Liver (tissue), 8 donors: ENCODE measurements at regions not wholly inside any gene's neighbourhood (a gene's known extent, or its start where the extent isn't known, plus 50 kb on each side); places are given as distances from the start of the nearest gene placed in this dataset.

ENCODE experiments used
- DNase-seq: peaks from one replicate; pipeline ENCODE4 v3.0.0-alpha.2; 2017; ENCODE audit warnings: low spot score
- H3K27ac ChIP-seq, 2 donors: one replicate each; pipeline ENCODE4 v1.7.0; 2013; ENCODE audit warnings: inconsistent platforms in 2 of 2, low read length in 2 of 2, control low read depth in 1 of 2, low read depth in 1 of 2, mild to moderate bottlenecking in 1 of 2
- H3K27me3 ChIP-seq, 4 donors: one replicate each; pipeline versions ENCODE4 v1.6.1 to v1.7.0; 2013; ENCODE audit warnings: low read length in 3 of 4, inconsistent platforms in 1 of 4, mild to moderate bottlenecking in 1 of 4, moderate library complexity in 1 of 4; ENCODE audit not compliant: control insufficient read depth in 4 of 4, insufficient read depth in 4 of 4
- H3K36me3 ChIP-seq, 4 donors: one replicate each; pipeline versions ENCODE4 v1.6.1 to v1.7.0; 2013; ENCODE audit warnings: low read length in 3 of 4, mild to moderate bottlenecking in 3 of 4, low read depth in 1 of 4, moderate library complexity in 1 of 4; ENCODE audit not compliant: control insufficient read depth in 4 of 4, insufficient read depth in 3 of 4
- H3K4me1 ChIP-seq, 4 donors: one replicate each; pipeline versions ENCODE4 v1.6.1 to v1.7.0; 2013; ENCODE audit warnings: low read length in 3 of 4, mild to moderate bottlenecking in 3 of 4, moderate library complexity in 1 of 4; ENCODE audit not compliant: control insufficient read depth in 4 of 4, insufficient read depth in 4 of 4
- H3K4me3 ChIP-seq, 3 donors: one replicate each; pipeline versions ENCODE4 v1.6.1 to v1.7.0; 2013; ENCODE audit warnings: low read length in 3 of 3, control low read depth in 1 of 3, low read depth in 1 of 3, mild to moderate bottlenecking in 1 of 3
- H3K9ac ChIP-seq, 2 donors: one replicate each; pipeline ENCODE4 v1.7.0; 2013; ENCODE audit warnings: low read length in 2 of 2, mild to moderate bottlenecking in 2 of 2, moderate library complexity in 2 of 2, control low read depth in 1 of 2, low read depth in 1 of 2
- H3K9me3 ChIP-seq, 4 donors: one replicate each; pipeline versions ENCODE4 v1.6.1 to v1.7.0; 2013; ENCODE audit warnings: low read length in 3 of 4; ENCODE audit not compliant: control insufficient read depth in 4 of 4
- ATF3 ChIP-seq: IDR thresholded peaks from 2 replicates; pipeline ENCODE4 v1.6.1; 2016; ENCODE audit warnings: antibody characterized with exemption
- CTCF ChIP-seq: fragments of 150-350 bp; IDR thresholded peaks from 2 replicates; pipeline ENCODE4 v1.5.1; 2017; ENCODE audit warnings: improper control_type of control experiment, low read depth, low read length; ENCODE audit not compliant: missing input control
- EGR1 ChIP-seq, 2 donors: IDR thresholded peaks; 2 replicates each; pipeline ENCODE4 v1.6.1; 2016 to 2018; ENCODE audit warnings: antibody characterized with exemption in 2 of 2, low read depth in 2 of 2
- FOXA1 ChIP-seq: IDR thresholded peaks from 2 replicates; pipeline ENCODE4 v1.6.1; 2016; ENCODE audit warnings: antibody characterized with exemption
- FOXA2 ChIP-seq: IDR thresholded peaks from 2 replicates; pipeline ENCODE4 v1.6.1; 2016; ENCODE audit warnings: antibody characterized with exemption
- GABPA ChIP-seq, 2 donors: IDR thresholded peaks in 1 of 2; conservative IDR thresholded peaks in 1 of 2; 2 replicates each; pipeline ENCODE4 v1.6.1; 2016; ENCODE audit warnings: antibody characterized with exemption in 2 of 2, mild to moderate bottlenecking in 1 of 2, moderate library complexity in 1 of 2
- HNF4A ChIP-seq, 2 donors: conservative IDR thresholded peaks; 2 replicates each; pipeline ENCODE4 v1.6.1; 2016; ENCODE audit warnings: antibody characterized with exemption in 2 of 2, mild to moderate bottlenecking in 2 of 2
- HNF4G ChIP-seq: IDR thresholded peaks from 2 replicates; pipeline ENCODE4 v1.6.1; 2016; ENCODE audit warnings: antibody characterized with exemption
- JUND ChIP-seq, 2 donors: IDR thresholded peaks; 2 replicates each; pipeline ENCODE4 v1.6.1; 2016; ENCODE audit warnings: antibody characterized with exemption in 2 of 2
- MAX ChIP-seq: IDR thresholded peaks from 2 replicates; pipeline ENCODE4 v1.6.1; 2016; ENCODE audit warnings: antibody characterized with exemption
- NR2F2 ChIP-seq: IDR thresholded peaks from 2 replicates; pipeline ENCODE4 v1.6.1; 2016; ENCODE audit warnings: antibody characterized with exemption
- RAD21 ChIP-seq, 2 donors: IDR thresholded peaks; 2 replicates each; pipeline ENCODE4 v1.6.1; 2016; ENCODE audit warnings: antibody characterized with exemption in 2 of 2, mild to moderate bottlenecking in 2 of 2
- RXRA ChIP-seq, 2 donors: IDR thresholded peaks; 2 replicates each; pipeline ENCODE4 v1.6.1; 2017 to 2018; ENCODE audit warnings: antibody characterized with exemption in 2 of 2, mild to moderate bottlenecking in 1 of 2
- SP1 ChIP-seq: IDR thresholded peaks from 2 replicates; pipeline ENCODE4 v1.6.1; 2018; ENCODE audit warnings: antibody characterized with exemption, mild to moderate bottlenecking
- TAF1 ChIP-seq: conservative IDR thresholded peaks from 2 replicates; pipeline ENCODE4 v1.6.1; 2016; ENCODE audit warnings: antibody characterized with exemption, mild to moderate bottlenecking
- YY1 ChIP-seq: IDR thresholded peaks from 2 replicates; pipeline ENCODE4 v1.6.1; 2016; ENCODE audit warnings: antibody characterized with exemption, mild to moderate bottlenecking
- WGBS: extraction: QIAGEN DNeasy Blood & Tissue Kit; methylation state at CpG from one replicate; pipeline ENCODE4 v1.1.7; 2013; 5-methylcytosine and 5-hydroxymethylcytosine counted together
- TF ChIP-seq, protein P1 (sequence below): IDR thresholded peaks from 2 replicates; pipeline ENCODE4 v1.6.1; 2016; ENCODE audit warnings: antibody characterized with exemption, mild to moderate bottlenecking
- TF ChIP-seq, protein P2 (sequence below): IDR thresholded peaks from 2 replicates; pipeline ENCODE4 v1.6.1; 2016; ENCODE audit warnings: antibody characterized with exemption
- donor health status: healthy.
- donor health status: healthy.
- donor health status: healthy.
- donor health status: healthy.
- donor health status: healthy.

- H3K36me3 ChIP-seq = no peaks in the 10 kb centered on the region
- no peak overlapping the region for H3K9ac ChIP-seq
- DNase-seq = no peak
- no peaks in the 10 kb centered on the region for H3K27me3 ChIP-seq
- H3K9me3 ChIP-seq = no peaks in the 10 kb centered on the region
- no peak overlapping the region for H3K27ac ChIP-seq
- H3K4me1 ChIP-seq = no peaks in the 10 kb centered on the region
- TF ChIP-seq HNF4A (conservative IDR thresholded peaks at IDR 0.05) = no peak
- TF ChIP-seq CTCF = no peak
- no peak for TF ChIP-seq FOXA1
- TF ChIP-seq TAF1 = no peak
- no peak for TF ChIP-seq YY1
- TF ChIP-seq HNF4G = no peak
- TF ChIP-seq JUND (IDR thresholded peaks at IDR 0.05) = no peak
- TF ChIP-seq GABPA (IDR thresholded peaks at IDR 0.05 in 1 of 2, conservative IDR thresholded peaks at IDR 0.05 in 1 of 2) = no peak
- no peak for TF ChIP-seq RAD21 (IDR thresholded peaks at IDR 0.05)
- TF ChIP-seq MAX = no peak
- no peak overlapping the region for H3K4me3 ChIP-seq
Observed at GRCh38 chr5:30039379-30039778, 1154.1 kb upstream of the CDH6 start.

GRCh38 chr5:30034870-30035269 is 1158.6 kb upstream of the CDH6 start:
- WGBS = 48% methylated on average over 2 of the region's 2 CpGs

More at GRCh38 chr5:30034870-30035269, 1158.6 kb upstream of the CDH6 start:
- H3K9me3 ChIP-seq = no peaks in the 10 kb centered on the region
- no peaks in the 10 kb centered on the region for H3K4me1 ChIP-seq
- H3K27ac ChIP-seq = no peak overlapping the region
- no peak for TF ChIP-seq GABPA (IDR thresholded peaks at IDR 0.05 in 1 of 2, conservative IDR thresholded peaks at IDR 0.05 in 1 of 2)
- TF ChIP-seq HNF4G = no peak
- no peak for TF ChIP-seq FOXA2
- TF ChIP-seq NR2F2 = no peak
- TF ChIP-seq SP1 = no peak
- TF ChIP-seq RXRA (IDR thresholded peaks at IDR 0.05) = no peak
- no peak for TF ChIP-seq RAD21 (IDR thresholded peaks at IDR 0.05)
- TF ChIP-seq, protein P1, sequence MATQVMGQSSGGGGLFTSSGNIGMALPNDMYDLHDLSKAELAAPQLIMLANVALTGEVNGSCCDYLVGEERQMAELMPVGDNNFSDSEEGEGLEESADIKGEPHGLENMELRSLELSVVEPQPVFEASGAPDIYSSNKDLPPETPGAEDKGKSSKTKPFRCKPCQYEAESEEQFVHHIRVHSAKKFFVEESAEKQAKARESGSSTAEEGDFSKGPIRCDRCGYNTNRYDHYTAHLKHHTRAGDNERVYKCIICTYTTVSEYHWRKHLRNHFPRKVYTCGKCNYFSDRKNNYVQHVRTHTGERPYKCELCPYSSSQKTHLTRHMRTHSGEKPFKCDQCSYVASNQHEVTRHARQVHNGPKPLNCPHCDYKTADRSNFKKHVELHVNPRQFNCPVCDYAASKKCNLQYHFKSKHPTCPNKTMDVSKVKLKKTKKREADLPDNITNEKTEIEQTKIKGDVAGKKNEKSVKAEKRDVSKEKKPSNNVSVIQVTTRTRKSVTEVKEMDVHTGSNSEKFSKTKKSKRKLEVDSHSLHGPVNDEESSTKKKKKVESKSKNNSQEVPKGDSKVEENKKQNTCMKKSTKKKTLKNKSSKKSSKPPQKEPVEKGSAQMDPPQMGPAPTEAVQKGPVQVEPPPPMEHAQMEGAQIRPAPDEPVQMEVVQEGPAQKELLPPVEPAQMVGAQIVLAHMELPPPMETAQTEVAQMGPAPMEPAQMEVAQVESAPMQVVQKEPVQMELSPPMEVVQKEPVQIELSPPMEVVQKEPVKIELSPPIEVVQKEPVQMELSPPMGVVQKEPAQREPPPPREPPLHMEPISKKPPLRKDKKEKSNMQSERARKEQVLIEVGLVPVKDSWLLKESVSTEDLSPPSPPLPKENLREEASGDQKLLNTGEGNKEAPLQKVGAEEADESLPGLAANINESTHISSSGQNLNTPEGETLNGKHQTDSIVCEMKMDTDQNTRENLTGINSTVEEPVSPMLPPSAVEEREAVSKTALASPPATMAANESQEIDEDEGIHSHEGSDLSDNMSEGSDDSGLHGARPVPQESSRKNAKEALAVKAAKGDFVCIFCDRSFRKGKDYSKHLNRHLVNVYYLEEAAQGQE = no peak
- no peak for TF ChIP-seq MAX
- no peak for TF ChIP-seq ATF3
- no peak for TF ChIP-seq YY1
- no peak for TF ChIP-seq FOXA1
- no peak for TF ChIP-seq HNF4A (conservative IDR thresholded peaks at IDR 0.05)
- no peak for TF ChIP-seq TAF1
- no peak for TF ChIP-seq JUND (IDR thresholded peaks at IDR 0.05)
- no peak for TF ChIP-seq EGR1 (IDR thresholded peaks at IDR 0.05; ENCODE audit: low read depth in 2 of 2)
- TF ChIP-seq CTCF = no peak
- TF ChIP-seq, protein P2, sequence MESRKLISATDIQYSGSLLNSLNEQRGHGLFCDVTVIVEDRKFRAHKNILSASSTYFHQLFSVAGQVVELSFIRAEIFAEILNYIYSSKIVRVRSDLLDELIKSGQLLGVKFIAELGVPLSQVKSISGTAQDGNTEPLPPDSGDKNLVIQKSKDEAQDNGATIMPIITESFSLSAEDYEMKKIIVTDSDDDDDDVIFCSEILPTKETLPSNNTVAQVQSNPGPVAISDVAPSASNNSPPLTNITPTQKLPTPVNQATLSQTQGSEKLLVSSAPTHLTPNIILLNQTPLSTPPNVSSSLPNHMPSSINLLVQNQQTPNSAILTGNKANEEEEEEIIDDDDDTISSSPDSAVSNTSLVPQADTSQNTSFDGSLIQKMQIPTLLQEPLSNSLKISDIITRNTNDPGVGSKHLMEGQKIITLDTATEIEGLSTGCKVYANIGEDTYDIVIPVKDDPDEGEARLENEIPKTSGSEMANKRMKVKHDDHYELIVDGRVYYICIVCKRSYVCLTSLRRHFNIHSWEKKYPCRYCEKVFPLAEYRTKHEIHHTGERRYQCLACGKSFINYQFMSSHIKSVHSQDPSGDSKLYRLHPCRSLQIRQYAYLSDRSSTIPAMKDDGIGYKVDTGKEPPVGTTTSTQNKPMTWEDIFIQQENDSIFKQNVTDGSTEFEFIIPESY = no peak
- H3K36me3 ChIP-seq = no peaks in the 10 kb centered on the region
- no peak for DNase-seq
- no peak overlapping the region for H3K4me3 ChIP-seq
- no peak overlapping the region for H3K9ac ChIP-seq
- no peaks in the 10 kb centered on the region for H3K27me3 ChIP-seq
